Lung (tissue), 11 donors: ENCODE measurements at regions not wholly inside any gene's neighbourhood (a gene's known extent, or its start where the extent isn't known, plus 50 kb on each side); places are given as distances from the start of the nearest gene placed in this dataset.

ENCODE experiments used
- ATAC-seq: fragments of 200-7000 bp; cut with Tn5 transposase; one replicate; pipeline ENCODE4 v1.9.1; 2020; ENCODE audit warnings: moderate number of reproducible peaks; ENCODE audit not compliant: insufficient read depth, low FRiP score
- DNase-seq, 3 donors: peaks; one replicate each; pipeline ENCODE4 v3.0.0-alpha.2; 2013 to 2017
- H3K27ac ChIP-seq, 2 donors: one replicate each; pipeline ENCODE4 v1.5.1; 2013; ENCODE audit warnings: mild to moderate bottlenecking in 2 of 2, moderate library complexity in 2 of 2, control low read depth in 1 of 2, inconsistent platforms in 1 of 2, low read depth in 1 of 2, low read length in 1 of 2
- H3K27me3 ChIP-seq, 3 donors: one replicate each; pipeline ENCODE4 v1.5.1; 2013; ENCODE audit warnings: low read length in 2 of 3; ENCODE audit not compliant: control insufficient read depth in 3 of 3, insufficient read depth in 3 of 3
- H3K36me3 ChIP-seq, 4 donors: one replicate each; pipeline ENCODE4 v1.5.1; 2013; ENCODE audit warnings: low read length in 4 of 4, mild to moderate bottlenecking in 1 of 4, moderate library complexity in 1 of 4; ENCODE audit not compliant: control insufficient read depth in 4 of 4, insufficient read depth in 4 of 4
- H3K4me1 ChIP-seq, 5 donors: one replicate each; pipeline ENCODE4 v1.5.1; 2013; ENCODE audit warnings: low read length in 5 of 5, mild to moderate bottlenecking in 2 of 5, moderate library complexity in 1 of 5; ENCODE audit not compliant: control insufficient read depth in 5 of 5, insufficient read depth in 5 of 5
- H3K4me3 ChIP-seq: one replicate; pipeline ENCODE4 v1.5.1; 2013; ENCODE audit warnings: mild to moderate bottlenecking, control low read depth, moderate library complexity
- H3K9ac ChIP-seq, 2 donors: one replicate each; pipeline ENCODE4 v1.5.1; 2013; ENCODE audit warnings: low read length in 2 of 2, control low read depth in 1 of 2; ENCODE audit not compliant: insufficient read depth in 1 of 2
- H3K9me3 ChIP-seq, 4 donors: one replicate each; pipeline ENCODE4 v1.5.1; 2013; ENCODE audit warnings: low read length in 3 of 4, mild to moderate bottlenecking in 1 of 4, moderate library complexity in 1 of 4; ENCODE audit not compliant: control insufficient read depth in 4 of 4, insufficient read depth in 3 of 4
- WGBS, 2 donors: extraction: QIAGEN DNeasy Blood & Tissue Kit; methylation state at CpG; one replicate each; pipeline ENCODE4 v1.1.7; 2013; 5-methylcytosine and 5-hydroxymethylcytosine counted together
- TF ChIP-seq, protein P1 (sequence below): IDR thresholded peaks from 2 replicates; pipeline ENCODE4 v1.5.1; 2012; ENCODE audit warnings: mild to moderate bottlenecking; ENCODE audit errors: control extremely low read depth, extremely low read depth
- donor health status: control.
- donor health status: control.
- donor health status: Bipolar disorder and iron deficiency.
- donor health status: healthy.
- donor health status: DM: yes; HTN: yes; CAD: no.

DNA sequence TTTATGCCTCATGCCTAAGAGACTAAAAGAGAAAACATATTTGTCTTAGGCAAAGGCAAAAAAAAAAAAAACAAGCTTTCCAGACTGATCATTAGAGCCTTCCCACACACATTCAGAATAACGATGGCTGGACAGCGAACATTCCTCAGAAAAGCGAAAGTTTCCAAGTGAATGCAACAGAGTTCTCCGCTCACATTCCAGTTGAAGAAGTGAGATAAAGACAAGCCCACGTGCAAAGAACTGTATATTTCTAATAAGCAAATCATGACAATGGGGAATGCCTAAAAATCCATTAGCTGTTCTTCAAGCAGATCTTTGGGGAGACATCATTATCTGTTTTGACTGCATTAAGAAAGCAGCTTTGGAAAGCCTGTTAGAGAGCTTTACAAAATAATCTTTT, 347.9 kb downstream of the METTL4 start:
- TF ChIP-seq, protein P1, sequence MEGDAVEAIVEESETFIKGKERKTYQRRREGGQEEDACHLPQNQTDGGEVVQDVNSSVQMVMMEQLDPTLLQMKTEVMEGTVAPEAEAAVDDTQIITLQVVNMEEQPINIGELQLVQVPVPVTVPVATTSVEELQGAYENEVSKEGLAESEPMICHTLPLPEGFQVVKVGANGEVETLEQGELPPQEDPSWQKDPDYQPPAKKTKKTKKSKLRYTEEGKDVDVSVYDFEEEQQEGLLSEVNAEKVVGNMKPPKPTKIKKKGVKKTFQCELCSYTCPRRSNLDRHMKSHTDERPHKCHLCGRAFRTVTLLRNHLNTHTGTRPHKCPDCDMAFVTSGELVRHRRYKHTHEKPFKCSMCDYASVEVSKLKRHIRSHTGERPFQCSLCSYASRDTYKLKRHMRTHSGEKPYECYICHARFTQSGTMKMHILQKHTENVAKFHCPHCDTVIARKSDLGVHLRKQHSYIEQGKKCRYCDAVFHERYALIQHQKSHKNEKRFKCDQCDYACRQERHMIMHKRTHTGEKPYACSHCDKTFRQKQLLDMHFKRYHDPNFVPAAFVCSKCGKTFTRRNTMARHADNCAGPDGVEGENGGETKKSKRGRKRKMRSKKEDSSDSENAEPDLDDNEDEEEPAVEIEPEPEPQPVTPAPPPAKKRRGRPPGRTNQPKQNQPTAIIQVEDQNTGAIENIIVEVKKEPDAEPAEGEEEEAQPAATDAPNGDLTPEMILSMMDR, result no peak
- Histone ChIP-seq H3K4me3 (no peak overlapping the region), H3K27ac (no peak overlapping the region), H3K4me1 (no peaks in the 10 kb centered on the region), H3K9me3 (no peaks in the 10 kb centered on the region), H3K27me3 (peaks cover 0 to 10% (median 0%) of the 10 kb centered on the region in 3 donors), H3K9ac (no peak overlapping the region), H3K36me3 (no peaks in the 10 kb centered on the region)
- 52 to 78% methylated on average over 5 of the region's 5 CpGs for WGBS, 2 donors
- ATAC-seq (no peak), DNase-seq (peak in 2 of 3 donors; percentile 30 to 43)

DNA sequence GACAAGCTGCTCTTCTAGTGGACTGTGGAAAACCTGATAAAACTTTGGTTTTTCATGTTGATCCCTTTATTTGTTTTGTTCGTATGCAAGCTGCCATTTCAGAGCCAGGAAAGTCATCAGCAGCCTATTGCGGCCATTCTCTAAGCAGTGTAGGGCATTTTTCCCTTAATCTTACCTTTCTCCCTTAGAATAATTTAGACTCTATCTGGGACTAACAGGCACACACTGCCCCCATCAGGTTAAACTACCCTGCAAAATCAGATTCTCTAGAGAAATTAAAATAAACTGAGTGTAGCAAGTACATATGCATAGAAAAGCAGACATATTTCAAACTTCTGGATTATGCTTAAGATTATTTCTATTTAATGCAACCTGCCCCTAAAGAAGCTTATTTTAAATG, 347.5 kb downstream of the METTL4 start:
- Histone ChIP-seq H3K27ac (no peak overlapping the region), H3K27me3 (peaks cover 0 to 10% (median 0%) of the 10 kb centered on the region in 3 donors), H3K4me1 (no peaks in the 10 kb centered on the region), H3K9ac (no peak overlapping the region), H3K36me3 (no peaks in the 10 kb centered on the region), H3K9me3 (no peaks in the 10 kb centered on the region), H3K4me3 (no peak overlapping the region)
- DNase-seq (peak; percentile 17 to 50 (median 48)), ATAC-seq (peak; percentile 62)
- TF ChIP-seq, protein P1, result no peak
- 32 to 55% methylated on average over 2 of the region's 2 CpGs for WGBS, 2 donors

DNA sequence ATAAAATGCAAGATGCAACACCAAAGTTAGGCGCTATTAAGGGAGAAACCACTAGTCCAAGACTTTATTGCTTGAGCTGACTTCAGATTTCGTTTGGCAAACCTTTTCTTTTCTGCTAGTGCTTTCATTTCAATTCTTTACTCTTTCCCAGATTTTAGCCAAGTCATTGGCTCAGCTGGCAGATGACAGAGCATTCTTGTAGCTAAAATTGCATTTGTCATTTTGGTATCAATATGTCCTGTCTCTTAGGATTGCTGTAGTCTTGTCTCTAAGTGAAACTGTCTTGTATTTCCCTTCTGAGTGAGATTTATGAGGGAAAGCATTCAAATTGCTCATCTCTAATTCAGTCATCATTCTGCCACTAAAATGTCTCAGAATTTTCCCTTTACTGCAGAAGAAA, 335.1 kb downstream of the METTL4 start:
- H3K9ac ChIP-seq, result no peak overlapping the region
- TF ChIP-seq, protein P1, result no peak
- ATAC-seq (no peak), DNase-seq (no peak)
- WGBS, 2 donors, result 72 to 87% methylated on average over 2 of the region's 2 CpGs
- no peaks in the 10 kb centered on the region for H3K36me3 ChIP-seq
- no peak overlapping the region for H3K4me3 ChIP-seq
- no peaks in the 10 kb centered on the region for H3K9me3 ChIP-seq
- no peak overlapping the region for H3K27ac ChIP-seq
- no peaks in the 10 kb centered on the region for H3K4me1 ChIP-seq
- H3K27me3 ChIP-seq, result peaks cover 0 to 53% (median 7%) of the 10 kb centered on the region in 3 donors

DNA sequence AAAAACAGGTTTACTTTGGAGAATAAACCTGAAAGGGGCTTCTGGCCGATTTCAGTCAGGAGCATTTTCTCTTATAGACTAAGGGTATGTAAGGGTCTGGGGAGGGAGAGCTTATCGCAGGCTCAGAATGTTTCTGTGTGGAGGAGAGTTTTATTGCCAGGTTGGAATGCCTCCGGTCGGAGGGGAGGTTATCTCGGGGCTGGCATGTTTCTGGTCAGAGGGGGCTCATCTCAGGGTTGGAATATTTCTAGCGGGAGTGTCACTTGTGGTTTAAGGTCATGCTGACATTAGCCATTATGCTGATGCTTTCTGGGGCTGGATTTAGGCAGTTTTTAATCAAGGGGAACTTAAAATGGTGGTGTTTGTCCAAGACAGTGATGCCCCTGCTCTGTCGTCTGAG, 333.6 kb downstream of the METTL4 start:
- Histone ChIP-seq H3K36me3 (no peaks in the 10 kb centered on the region), H3K27ac (no peak overlapping the region), H3K4me3 (no peak overlapping the region), H3K27me3 (peaks cover 0 to 54% (median 7%) of the 10 kb centered on the region in 3 donors), H3K4me1 (no peaks in the 10 kb centered on the region), H3K9me3 (no peaks in the 10 kb centered on the region), H3K9ac (no peak overlapping the region)
- ATAC-seq (no peak), DNase-seq (no peak)
- WGBS, 2 donors, result 55 to 64% methylated on average over 7 of the region's 7 CpGs
- TF ChIP-seq, protein P1, result no peak
